ENCODE measurements at regions not wholly inside any gene's neighbourhood (a gene's known extent, or its start where the extent isn't known, plus 50 kb on each side); places are given as distances from the start of the nearest gene placed in this dataset.

DNA sequence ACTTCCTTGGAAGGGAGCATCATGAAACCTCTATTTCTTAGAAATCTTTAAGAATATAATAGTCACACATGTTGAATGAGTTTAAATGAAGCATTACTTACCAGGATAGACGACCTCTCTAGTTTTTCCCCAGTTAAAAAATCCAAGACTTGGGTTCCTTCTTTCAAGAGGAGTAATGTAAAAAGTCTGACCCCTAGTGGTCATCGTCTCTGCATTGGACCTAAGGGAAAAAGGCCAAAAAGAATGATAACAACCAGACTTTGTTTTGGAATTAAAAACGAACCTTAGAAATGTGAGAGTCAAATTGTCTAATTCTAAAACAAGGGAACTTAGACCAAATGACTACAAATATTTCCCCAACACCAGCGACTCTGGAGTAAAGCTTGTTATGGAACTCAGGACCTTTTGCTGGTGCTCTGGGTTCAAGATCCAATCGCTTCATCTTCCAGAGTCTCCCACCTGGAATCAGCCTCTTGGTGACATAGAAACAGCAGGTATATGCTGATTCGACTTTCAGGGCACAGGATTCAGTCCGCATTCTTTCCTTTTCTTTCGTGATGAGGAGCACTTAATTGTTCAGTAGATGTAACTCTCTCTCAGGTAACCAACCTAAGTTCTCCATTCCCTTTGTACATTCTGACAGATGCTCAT is 214.8 kb upstream of the TPRG1 start:
- H3K36me3 ChIP-seq: no peaks in the 10 kb centered on the region
- no peak overlapping the region for H3K4me3 ChIP-seq
- H3K27me3 ChIP-seq: no peaks in the 10 kb centered on the region
- TF ChIP-seq, protein P1, sequence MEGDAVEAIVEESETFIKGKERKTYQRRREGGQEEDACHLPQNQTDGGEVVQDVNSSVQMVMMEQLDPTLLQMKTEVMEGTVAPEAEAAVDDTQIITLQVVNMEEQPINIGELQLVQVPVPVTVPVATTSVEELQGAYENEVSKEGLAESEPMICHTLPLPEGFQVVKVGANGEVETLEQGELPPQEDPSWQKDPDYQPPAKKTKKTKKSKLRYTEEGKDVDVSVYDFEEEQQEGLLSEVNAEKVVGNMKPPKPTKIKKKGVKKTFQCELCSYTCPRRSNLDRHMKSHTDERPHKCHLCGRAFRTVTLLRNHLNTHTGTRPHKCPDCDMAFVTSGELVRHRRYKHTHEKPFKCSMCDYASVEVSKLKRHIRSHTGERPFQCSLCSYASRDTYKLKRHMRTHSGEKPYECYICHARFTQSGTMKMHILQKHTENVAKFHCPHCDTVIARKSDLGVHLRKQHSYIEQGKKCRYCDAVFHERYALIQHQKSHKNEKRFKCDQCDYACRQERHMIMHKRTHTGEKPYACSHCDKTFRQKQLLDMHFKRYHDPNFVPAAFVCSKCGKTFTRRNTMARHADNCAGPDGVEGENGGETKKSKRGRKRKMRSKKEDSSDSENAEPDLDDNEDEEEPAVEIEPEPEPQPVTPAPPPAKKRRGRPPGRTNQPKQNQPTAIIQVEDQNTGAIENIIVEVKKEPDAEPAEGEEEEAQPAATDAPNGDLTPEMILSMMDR (IDR thresholded peaks at IDR 0.05): peak; percentile 54 to 69 (median 65)
- TF ChIP-seq POLR2AphosphoS5 (IDR thresholded peaks at IDR 0.05): no peak
- peak overlapping the region in 1 of 2 donors; percentile 4 for H3K27ac ChIP-seq
- no peaks in the 10 kb centered on the region for H3K9me3 ChIP-seq
- intact Hi-C loops (cut with DNase I; ENCODE audit: low total_unique reads): no loop called here
- H3K4me1 ChIP-seq: no peaks in the 10 kb centered on the region
- no peak for DNase-seq (ENCODE audit: low spot score in 2 of 2)

DNA sequence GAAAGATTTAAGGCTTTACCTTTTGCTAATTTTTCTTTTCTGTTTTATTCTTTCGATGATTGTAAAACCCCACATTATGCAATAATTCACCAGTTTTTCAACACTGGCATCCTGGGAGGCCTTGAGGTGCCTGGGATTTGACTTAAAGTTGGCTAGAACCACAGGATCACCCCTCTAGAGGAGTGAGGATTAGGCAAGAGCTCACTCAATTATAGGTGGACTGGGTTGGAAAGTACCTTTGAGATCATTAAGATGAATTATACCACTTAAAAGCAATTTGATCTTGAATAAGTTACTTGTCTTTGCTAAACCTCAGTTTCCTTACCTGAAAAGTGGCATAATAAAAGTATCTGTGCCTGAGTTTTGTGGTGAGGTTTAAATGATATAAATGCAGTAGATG is 212.8 kb upstream of the TPRG1 start:
- intact Hi-C loops (cut with DNase I; ENCODE audit: low total_unique reads): no loop called here
- Histone ChIP-seq H3K36me3 (no peaks in the 10 kb centered on the region), H3K4me1 (no peaks in the 10 kb centered on the region), H3K4me3 (no peak overlapping the region), H3K27ac (no peak overlapping the region), H3K9me3 (no peaks in the 10 kb centered on the region), H3K27me3 (no peaks in the 10 kb centered on the region)
- TF ChIP-seq, protein P1 (IDR thresholded peaks at IDR 0.05): no peak
- TF ChIP-seq POLR2AphosphoS5 (IDR thresholded peaks at IDR 0.05): no peak
- no peak for TF ChIP-seq POLR2A (IDR thresholded peaks at IDR 0.05)
- DNase-seq (ENCODE audit: low spot score in 2 of 2): no peak

DNA sequence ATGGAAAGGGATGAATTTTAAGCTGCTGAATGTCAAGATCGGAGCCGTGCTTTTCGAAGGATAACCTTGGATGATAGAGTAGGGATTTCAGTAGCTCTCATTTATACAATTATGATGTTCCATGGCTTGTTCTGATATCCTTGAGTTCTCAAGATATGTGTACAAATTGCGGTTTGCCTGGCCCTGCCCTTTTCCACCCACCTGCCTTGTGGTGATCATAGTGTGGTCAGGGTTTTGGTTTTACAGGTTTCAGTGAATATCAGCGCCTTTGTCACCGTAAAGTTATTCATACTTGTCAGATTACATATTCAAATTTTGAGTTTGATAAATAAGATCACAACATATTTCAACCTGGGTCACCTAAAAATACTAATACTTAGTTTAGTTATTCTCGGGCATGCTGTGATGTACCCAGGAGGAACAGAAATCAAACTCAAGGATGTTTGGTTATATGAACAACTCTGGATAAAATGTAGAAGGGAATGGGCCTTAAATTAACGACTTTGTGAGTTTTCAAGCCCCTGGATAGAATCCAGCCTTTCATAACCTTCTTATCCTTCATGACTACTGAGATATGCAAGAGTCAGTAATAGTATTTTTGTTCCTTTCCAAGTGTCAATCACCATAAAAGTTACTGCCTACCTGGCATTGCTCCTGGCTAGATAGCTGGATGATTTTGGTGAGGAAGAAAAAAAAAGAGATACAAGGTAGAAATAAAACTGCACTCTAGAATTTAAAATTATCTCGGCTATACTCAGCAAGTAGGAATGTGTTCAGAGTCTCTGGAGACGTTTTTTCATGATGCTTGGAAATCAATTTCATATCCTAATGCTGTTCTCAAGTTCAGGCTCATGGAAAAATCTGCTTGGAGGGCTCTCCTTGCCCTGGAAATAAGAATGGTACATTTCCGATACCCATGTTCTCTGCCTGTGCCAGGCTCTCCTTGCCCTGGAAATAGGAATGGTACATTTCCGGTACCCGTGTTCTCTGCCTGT is 209.2 kb upstream of the TPRG1 start:
- no peaks in the 10 kb centered on the region for H3K4me1 ChIP-seq
- no peaks in the 10 kb centered on the region for H3K36me3 ChIP-seq
- no peaks in the 10 kb centered on the region for H3K9me3 ChIP-seq
- intact Hi-C loops (cut with DNase I; ENCODE audit: low total_unique reads): loop anchor here (10.0 kb wide), 1 partner anchor 918 kb away; no protein-coding TSS in a partner anchor
- H3K27ac ChIP-seq: peak overlapping the region; percentile 79 to 84
- no peaks in the 10 kb centered on the region for H3K27me3 ChIP-seq
- DNase-seq (ENCODE audit: low spot score in 2 of 2): no peak
- H3K4me3 ChIP-seq: no peak overlapping the region
- TF ChIP-seq POLR2A (IDR thresholded peaks at IDR 0.05) (no peak), POLR2AphosphoS5 (IDR thresholded peaks at IDR 0.05) (no peak)
- TF ChIP-seq, protein P1 (IDR thresholded peaks at IDR 0.05): no peak

DNA sequence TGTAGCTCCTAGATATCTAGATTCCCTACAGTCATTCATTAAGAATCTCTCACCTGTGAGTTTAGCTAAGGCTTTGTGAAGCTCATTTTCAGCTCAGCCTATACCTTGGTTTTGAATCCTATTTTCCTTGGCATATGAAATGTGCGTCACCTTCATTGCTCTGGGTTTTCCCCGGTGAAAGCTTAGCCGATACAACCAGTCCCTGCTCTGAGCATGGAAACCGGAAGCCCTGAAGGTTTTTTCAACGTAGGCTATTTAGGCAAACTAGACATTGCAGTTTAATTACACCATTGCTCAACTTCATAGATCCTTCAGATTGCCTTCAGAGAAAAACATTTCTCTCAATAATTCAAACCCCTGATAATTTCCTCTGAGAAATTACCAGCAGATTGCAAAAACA is 206.8 kb upstream of the TPRG1 start:
- DNase-seq (ENCODE audit: low spot score in 2 of 2): no peak
- intact Hi-C loops (cut with DNase I; ENCODE audit: low total_unique reads): loop anchor here (10.0 kb wide), 1 partner anchor 920 kb away; no protein-coding TSS in a partner anchor
- H3K4me3 ChIP-seq: no peak overlapping the region
- TF ChIP-seq POLR2A (IDR thresholded peaks at IDR 0.05): no peak
- TF ChIP-seq POLR2AphosphoS5 (IDR thresholded peaks at IDR 0.05): no peak
- TF ChIP-seq, protein P1 (IDR thresholded peaks at IDR 0.05): no peak
- no peaks in the 10 kb centered on the region for H3K36me3 ChIP-seq
- no peaks in the 10 kb centered on the region for H3K27me3 ChIP-seq
- no peaks in the 10 kb centered on the region for H3K4me1 ChIP-seq
- peak overlapping the region; percentile 83 to 84 for H3K27ac ChIP-seq
- H3K9me3 ChIP-seq: no peaks in the 10 kb centered on the region

DNA sequence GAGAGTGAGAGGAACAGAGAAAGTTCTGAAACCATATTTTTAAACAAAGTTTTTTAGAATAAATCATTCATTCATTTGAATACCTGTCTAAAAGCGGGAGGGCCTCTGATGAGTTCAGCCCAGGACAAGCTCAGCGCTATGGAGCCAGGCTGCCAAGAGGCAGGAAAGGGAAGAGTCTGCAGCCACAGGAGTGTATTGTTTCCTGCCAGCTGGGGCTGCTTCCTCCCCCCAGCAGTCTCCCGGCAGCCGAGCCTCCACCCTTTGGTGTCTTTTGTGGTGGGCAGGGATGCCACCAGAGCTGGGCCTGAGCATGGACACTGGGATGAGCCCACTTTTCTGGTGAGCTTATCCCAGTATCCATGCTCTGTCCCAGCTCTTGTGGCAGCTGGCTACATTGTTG is 199.5 kb upstream of the TPRG1 start:
- H3K36me3 ChIP-seq: no peaks in the 10 kb centered on the region
- intact Hi-C loops (cut with DNase I; ENCODE audit: low total_unique reads): loop anchor here (10.0 kb wide), 1 partner anchor 1602 kb away; no protein-coding TSS in a partner anchor
- no peaks in the 10 kb centered on the region for H3K27me3 ChIP-seq
- no peak for TF ChIP-seq POLR2A (IDR thresholded peaks at IDR 0.05)
- TF ChIP-seq, protein P1 (IDR thresholded peaks at IDR 0.05): no peak
- no peak for TF ChIP-seq POLR2AphosphoS5 (IDR thresholded peaks at IDR 0.05)
- DNase-seq (ENCODE audit: low spot score in 2 of 2): no peak
- H3K4me1 ChIP-seq: peaks cover 0 to 3% of the 10 kb centered on the region in 2 donors
- no peaks in the 10 kb centered on the region for H3K9me3 ChIP-seq
- H3K27ac ChIP-seq: no peak overlapping the region
- H3K4me3 ChIP-seq: no peak overlapping the region

Measured in breast epithelium (tissue), 4 donors.